Mesendoderm (in vitro differentiated cells): ENCODE measurements at regions not wholly inside any gene's neighbourhood (a gene's known extent, or its start where the extent isn't known, plus 50 kb on each side); places are given as distances from the start of the nearest gene placed in this dataset.

Experiments used
- DNase-seq: peaks from one replicate; pipeline ENCODE4 v3.0.0; 2013
- H2AK5ac ChIP-seq: 2 replicates; pipeline ENCODE4 v1.6.1; 2013; ENCODE audit warnings: low read length, inconsistent platforms
- H2BK120ac ChIP-seq: 2 replicates; pipeline ENCODE4 v1.6.1; 2013; ENCODE audit warnings: low read depth, mild to moderate bottlenecking, low read length, moderate library complexity, mixed read lengths
- H2BK15ac ChIP-seq: replicated peaks from 2 replicates; pipeline ENCODE4 v1.6.1; 2013; ENCODE audit warnings: low read depth, mild to moderate bottlenecking, moderate library complexity
- H2BK5ac ChIP-seq: 2 replicates; pipeline ENCODE4 v1.6.1; 2013; ENCODE audit warnings: low read length, inconsistent platforms
- H3K18ac ChIP-seq: 2 replicates; pipeline ENCODE4 v1.6.1; 2013; ENCODE audit warnings: mild to moderate bottlenecking, low read length, mixed read lengths
- H3K23ac ChIP-seq: one replicate; pipeline ENCODE4 v1.6.1; 2013; ENCODE audit warnings: low read length
- H3K27ac ChIP-seq: 2 replicates; pipeline ENCODE4 v1.5.1; 2013; ENCODE audit warnings: low read depth, mild to moderate bottlenecking, inconsistent platforms, low read length, moderate library complexity
- H3K27me3 ChIP-seq: 2 replicates; pipeline ENCODE4 v1.6.1; 2013; ENCODE audit warnings: low read length, control low read depth, mild to moderate bottlenecking, inconsistent platforms; ENCODE audit not compliant: insufficient read depth, poor library complexity
- H3K36me3 ChIP-seq: 2 replicates; pipeline ENCODE4 v1.6.1; 2013; ENCODE audit warnings: low read length, inconsistent platforms; ENCODE audit not compliant: control insufficient read depth, insufficient read depth
- H3K4ac ChIP-seq: one replicate; pipeline ENCODE4 v1.6.1; 2013; ENCODE audit warnings: low read depth, mild to moderate bottlenecking, low read length, moderate library complexity
- H3K4me1 ChIP-seq: 2 replicates; pipeline ENCODE4 v1.6.1; 2013; ENCODE audit warnings: low read depth, low read length, inconsistent platforms; ENCODE audit not compliant: control insufficient read depth
- H3K4me2 ChIP-seq: 2 replicates; pipeline ENCODE4 v1.6.1; 2013; ENCODE audit warnings: low read length
- H3K4me3 ChIP-seq: 2 replicates; pipeline ENCODE4 v1.5.1; 2013; ENCODE audit warnings: mild to moderate bottlenecking, low read length
- H3K56ac ChIP-seq: one replicate; pipeline ENCODE4 v1.6.1; 2013; ENCODE audit warnings: low read length
- H3K79me1 ChIP-seq: 2 replicates; pipeline ENCODE4 v1.6.1; 2013; ENCODE audit warnings: low read length, inconsistent platforms
- H3K79me2 ChIP-seq: 2 replicates; pipeline ENCODE4 v1.6.1; 2013; ENCODE audit warnings: mild to moderate bottlenecking, low read length; ENCODE audit not compliant: control insufficient read depth, insufficient read depth
- H3K9ac ChIP-seq: 2 replicates; pipeline ENCODE4 v1.6.1; 2013; ENCODE audit warnings: low read length, inconsistent platforms
- H4K5ac ChIP-seq: one replicate; pipeline ENCODE4 v1.6.1; 2013; ENCODE audit warnings: low read length
- H4K8ac ChIP-seq: one replicate; pipeline ENCODE4 v1.6.1; 2013; ENCODE audit warnings: low read depth, mild to moderate bottlenecking, control low read depth, low read length, moderate library complexity
- WGBS: extraction: QIAGEN DNeasy Blood & Tissue Kit; methylation state at CpG from one replicate; pipeline ENCODE4 v1.1.7; 2013; ENCODE audit warnings: low lambda C conversion rate, missing lambda C conversion rate; ENCODE audit not compliant: insufficient coverage; ENCODE audit errors: extremely low coverage; 5-methylcytosine and 5-hydroxymethylcytosine counted together

DNA sequence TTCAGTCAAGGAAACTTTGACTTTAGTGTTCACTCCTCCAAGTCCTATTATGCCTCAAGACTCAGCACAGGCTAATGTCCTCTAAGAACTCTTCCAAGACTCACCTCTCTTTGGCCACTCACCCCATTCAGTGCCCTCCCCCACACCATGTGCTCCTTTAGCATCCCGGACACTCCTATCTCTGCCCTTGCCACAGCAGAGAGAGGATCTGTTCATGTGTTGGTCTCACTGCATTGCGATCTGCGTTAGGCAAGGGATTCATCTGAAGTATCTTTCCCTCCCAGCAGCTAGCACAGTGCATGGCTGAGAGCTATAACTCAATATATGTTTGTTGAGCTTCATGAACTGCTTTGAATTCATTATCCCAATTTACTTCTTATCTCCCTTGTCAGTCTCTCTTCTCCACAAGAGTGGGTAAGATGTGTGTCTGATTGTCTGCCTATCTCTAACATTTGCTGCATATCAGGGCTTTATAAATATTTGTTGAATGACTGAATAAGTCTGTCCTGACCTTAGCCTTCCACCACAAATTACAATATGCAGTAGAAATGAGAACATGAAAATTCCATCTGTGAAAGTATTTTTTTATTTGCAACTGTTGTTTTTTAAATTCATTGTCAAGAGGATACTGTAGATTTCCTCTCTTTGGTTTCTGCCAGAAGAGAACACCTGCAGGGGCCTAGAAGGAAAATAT is 179.9 kb upstream of the NCKAP5 start:
- Histone ChIP-seq H3K27me3 (no peaks in the 10 kb centered on the region), H3K4me3 (no peak overlapping the region), H3K56ac (no peak overlapping the region), H3K4me2 (no peak overlapping the region), H2AK5ac (no peak overlapping the region), H3K36me3 (no peaks in the 10 kb centered on the region), H2BK15ac (no peak overlapping the region), H3K18ac (no peak overlapping the region), H2BK120ac (no peak overlapping the region), H3K79me1 (no peaks in the 10 kb centered on the region), H4K8ac (no peak overlapping the region), H3K27ac (no peak overlapping the region), H2BK5ac (no peak overlapping the region), H3K23ac (no peak overlapping the region), H3K9ac (no peak overlapping the region), H3K4me1 (no peaks in the 10 kb centered on the region), H3K4ac (no peak overlapping the region), H4K5ac (no peak overlapping the region), H3K79me2 (no peaks in the 10 kb centered on the region)
- no CpG with 5 or more reads among the region's 3 CpGs for WGBS
- DNase-seq, result no peak

GRCh38 chr2:133753665-133754064 is 185.4 kb upstream of the NCKAP5 start:
- no peak overlapping the region for H3K18ac ChIP-seq
- H3K4me2 ChIP-seq, result no peak overlapping the region
- H3K56ac ChIP-seq, result no peak overlapping the region
- no peaks in the 10 kb centered on the region for H3K4me1 ChIP-seq
- no peak overlapping the region for H3K23ac ChIP-seq
- H3K4me3 ChIP-seq, result no peak overlapping the region
- no peaks in the 10 kb centered on the region for H3K79me2 ChIP-seq
- no peak overlapping the region for H2BK5ac ChIP-seq
- no peak for DNase-seq
- H4K5ac ChIP-seq, result no peak overlapping the region
- no peak overlapping the region for H2BK15ac ChIP-seq
- no peaks in the 10 kb centered on the region for H3K79me1 ChIP-seq
- no CpG with 5 or more reads among the region's 2 CpGs for WGBS
- no peaks in the 10 kb centered on the region for H3K36me3 ChIP-seq
- H4K8ac ChIP-seq, result no peak overlapping the region
- no peak overlapping the region for H3K4ac ChIP-seq
- no peak overlapping the region for H3K27ac ChIP-seq
- no peak overlapping the region for H2AK5ac ChIP-seq
- H3K27me3 ChIP-seq, result no peaks in the 10 kb centered on the region
- no peak overlapping the region for H3K9ac ChIP-seq
- no peak overlapping the region for H2BK120ac ChIP-seq

DNA sequence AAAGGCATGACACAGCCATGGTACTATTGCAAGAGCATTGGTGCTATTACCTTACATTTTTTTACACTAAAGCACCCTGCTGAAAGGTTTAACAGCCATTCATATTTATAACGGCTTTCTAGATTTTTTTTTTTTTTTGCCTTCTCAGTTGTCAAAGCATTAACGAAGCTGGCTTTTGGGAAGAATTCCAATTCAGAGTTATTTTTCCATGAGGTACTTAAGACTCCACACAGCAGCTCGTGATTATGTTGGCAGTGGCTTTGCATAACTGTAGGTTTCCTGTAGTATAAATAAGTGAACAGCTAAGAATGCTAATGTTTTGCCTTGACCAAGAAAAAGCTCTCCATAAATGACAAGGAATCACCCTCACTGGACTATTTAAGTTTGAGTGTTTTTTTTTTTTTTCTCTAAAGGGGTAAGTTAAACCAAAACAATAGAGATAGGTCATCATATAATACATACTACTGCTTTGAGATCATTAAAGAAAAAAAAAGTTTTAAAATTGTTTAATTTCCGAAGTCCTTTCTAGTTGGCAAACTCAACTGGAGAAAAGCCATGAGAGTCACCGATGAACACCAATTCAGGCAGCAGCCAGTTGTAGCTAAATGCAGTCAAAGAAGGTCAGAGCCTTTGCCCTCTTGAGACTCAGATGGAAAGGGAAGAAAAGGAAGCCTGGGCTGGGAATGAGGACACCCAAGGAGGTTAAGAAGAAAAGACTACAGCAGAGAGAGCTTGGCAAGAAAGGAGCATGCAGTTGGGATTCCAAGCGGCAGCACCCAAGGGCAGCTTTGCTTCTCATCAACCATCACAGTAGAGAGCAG is 187.4 kb upstream of the NCKAP5 start:
- Histone ChIP-seq H3K56ac (no peak overlapping the region), H3K4ac (no peak overlapping the region), H2BK5ac (no peak overlapping the region), H3K27me3 (no peaks in the 10 kb centered on the region), H3K36me3 (no peaks in the 10 kb centered on the region), H3K9ac (no peak overlapping the region), H3K23ac (no peak overlapping the region), H3K4me3 (no peak overlapping the region), H2BK120ac (no peak overlapping the region), H3K79me1 (no peaks in the 10 kb centered on the region), H3K27ac (no peak overlapping the region), H3K18ac (no peak overlapping the region), H4K8ac (no peak overlapping the region), H2BK15ac (no peak overlapping the region), H3K79me2 (no peaks in the 10 kb centered on the region), H3K4me2 (no peak overlapping the region), H3K4me1 (no peaks in the 10 kb centered on the region), H4K5ac (no peak overlapping the region), H2AK5ac (no peak overlapping the region)
- WGBS, result no CpG with 5 or more reads among the region's 6 CpGs
- DNase-seq, result no peak

DNA sequence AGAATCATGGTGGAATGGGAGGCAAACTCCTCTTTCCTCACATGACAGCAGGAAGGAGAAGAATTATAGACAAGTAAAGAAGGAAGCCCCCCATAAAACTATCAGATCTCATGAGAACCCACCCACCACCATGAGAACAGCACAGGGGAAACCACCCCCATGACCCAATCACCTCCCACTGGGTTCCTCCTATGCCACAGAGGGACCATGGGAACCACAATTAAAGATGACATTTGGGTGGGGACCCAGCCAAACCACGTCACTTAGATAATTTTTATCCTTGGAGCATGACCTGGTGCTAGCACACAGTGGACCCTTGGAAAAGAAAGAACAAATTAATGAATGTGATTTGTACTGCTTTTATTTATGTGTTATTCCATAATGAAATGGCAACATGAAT is 188.6 kb upstream of the NCKAP5 start:
- Histone ChIP-seq H3K23ac (no peak overlapping the region), H3K56ac (no peak overlapping the region), H3K27ac (no peak overlapping the region), H3K4me1 (no peaks in the 10 kb centered on the region), H4K5ac (no peak overlapping the region), H4K8ac (no peak overlapping the region), H3K27me3 (no peaks in the 10 kb centered on the region), H3K9ac (no peak overlapping the region), H2AK5ac (no peak overlapping the region), H3K4me2 (no peak overlapping the region), H3K4me3 (no peak overlapping the region), H3K18ac (no peak overlapping the region), H3K79me2 (no peaks in the 10 kb centered on the region), H2BK15ac (no peak overlapping the region), H3K36me3 (no peaks in the 10 kb centered on the region), H3K79me1 (no peaks in the 10 kb centered on the region), H2BK120ac (no peak overlapping the region), H3K4ac (no peak overlapping the region), H2BK5ac (no peak overlapping the region)
- DNase-seq, result no peak
- no CpG with 5 or more reads among the region's 1 CpG for WGBS

- H3K4me3 ChIP-seq, result no peak overlapping the region
- no peak overlapping the region for H4K5ac ChIP-seq
- H3K79me2 ChIP-seq, result no peaks in the 10 kb centered on the region
- H3K36me3 ChIP-seq, result no peaks in the 10 kb centered on the region
- H2BK15ac ChIP-seq, result no peak overlapping the region
- no CpG with 5 or more reads among the region's 3 CpGs for WGBS
- H2BK120ac ChIP-seq, result no peak overlapping the region
- H4K8ac ChIP-seq, result no peak overlapping the region
- no peaks in the 10 kb centered on the region for H3K27me3 ChIP-seq
- no peak overlapping the region for H3K4me2 ChIP-seq
- no peak for DNase-seq
- H3K27ac ChIP-seq, result no peak overlapping the region
- H2AK5ac ChIP-seq, result no peak overlapping the region
- no peak overlapping the region for H3K23ac ChIP-seq
- H3K79me1 ChIP-seq, result no peaks in the 10 kb centered on the region
- H3K4me1 ChIP-seq, result no peaks in the 10 kb centered on the region
- no peak overlapping the region for H3K4ac ChIP-seq
- no peak overlapping the region for H2BK5ac ChIP-seq
- H3K18ac ChIP-seq, result no peak overlapping the region
- no peak overlapping the region for H3K56ac ChIP-seq
- H3K9ac ChIP-seq, result no peak overlapping the region
These were observed 192.1 kb upstream of the NCKAP5 start for GRCh38 chr2:133760376-133760775.
